ENCODE measurements at regions not wholly inside any gene's neighbourhood (a gene's known extent, or its start where the extent isn't known, plus 50 kb on each side); places are given as distances from the start of the nearest gene placed in this dataset.

DNA sequence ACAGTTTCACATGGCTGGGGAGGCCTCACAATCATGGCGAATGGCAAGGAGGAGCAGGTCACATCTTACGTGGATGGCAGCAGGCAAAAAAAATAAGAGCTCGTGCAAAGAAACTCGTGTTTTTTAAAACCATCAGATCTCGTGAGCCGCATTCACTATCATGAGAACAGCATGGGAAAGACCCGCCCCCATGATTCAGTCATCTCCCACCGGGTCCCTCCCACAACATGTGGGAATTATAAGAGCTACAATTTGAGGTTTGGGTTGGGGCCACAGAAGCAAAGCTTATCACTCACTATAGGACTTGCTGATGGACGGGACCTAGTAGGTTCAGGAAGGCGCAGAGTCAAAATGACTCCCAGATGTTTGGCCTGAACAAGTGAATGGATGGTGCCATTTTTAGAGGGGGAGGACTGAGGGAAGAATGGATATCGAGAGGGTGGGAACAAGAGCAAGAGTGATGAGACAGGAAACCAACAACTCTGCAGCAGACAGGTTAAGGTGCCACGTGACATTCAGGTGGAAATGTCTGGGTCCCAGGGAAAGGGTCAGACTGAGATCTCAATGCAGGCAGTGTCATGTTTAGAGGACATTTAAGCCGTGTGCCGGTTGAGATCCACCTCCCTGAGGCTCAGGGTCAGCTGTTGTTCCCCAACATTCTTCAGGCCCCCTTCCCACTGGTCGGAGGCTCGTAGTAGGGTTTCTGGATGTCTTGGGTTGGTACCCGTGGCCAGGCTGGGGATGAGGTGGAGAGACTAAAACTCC lies 85.7 kb downstream of the MYCN start:
- Histone ChIP-seq H3K18ac (ENCODE audit: low read depth, low read length) (no peak overlapping the region), H2AK9ac (replicated peaks; ENCODE audit: low read depth, low read length, poor library complexity) (no peak overlapping the region), H3K4me2 (ENCODE audit: low read depth, low read length) (no peak overlapping the region), H3K4me1 (ENCODE audit: control insufficient read depth, insufficient read depth, low read length) (no peaks in the 10 kb centered on the region), H3K4me3 (ENCODE audit: insufficient read depth, low read depth, low read length) (no peak overlapping the region), H3K56ac (ENCODE audit: extremely low read depth, insufficient read depth, low read length) (no peak overlapping the region), H3K36me3 (ENCODE audit: control insufficient read depth, insufficient read depth, low read length) (no peaks in the 10 kb centered on the region), H2BK120ac (ENCODE audit: low read depth, low read length) (no peak overlapping the region), H3K14ac (replicated peaks; ENCODE audit: low read depth, low read length) (no peak overlapping the region), H3K9me1 (ENCODE audit: insufficient read depth, low read length) (no peaks in the 10 kb centered on the region), H4K8ac (ENCODE audit: low read depth in 2 of 2, low read length in 2 of 2) (no peak overlapping the region), H3K23ac (ENCODE audit: low read depth, low read length) (no peak overlapping the region), H3K27ac (ENCODE audit: insufficient read depth, low read length) (no peak overlapping the region), H4K20me1 (ENCODE audit: insufficient read depth, low read length) (no peaks in the 10 kb centered on the region), H4K91ac (ENCODE audit: insufficient read depth, low read depth, low read length) (no peak overlapping the region), H2AFZ (replicated peaks; ENCODE audit: low read length, poor library complexity) (no peak overlapping the region), H2BK5ac (ENCODE audit: low read depth, low read length, poor library complexity, severe bottlenecking) (no peak overlapping the region), H3K79me1 (ENCODE audit: low read depth in 1 of 2, low read length in 2 of 2) (no peaks in the 10 kb centered on the region), H3K4ac (ENCODE audit: low read depth, low read length) (no peak overlapping the region), H3K9ac (ENCODE audit: low read depth, low read length) (no peak overlapping the region), H3K9me3 (ENCODE audit: control insufficient read depth, insufficient read depth, low read length) (peaks cover 32% of the 10 kb centered on the region), H4K5ac (ENCODE audit: low read depth, low read length) (no peak overlapping the region), H2BK20ac (ENCODE audit: low read depth, low read length) (no peak overlapping the region), H2AK5ac (ENCODE audit: low read depth, low read length) (no peak overlapping the region), H3K27me3 (ENCODE audit: control insufficient read depth, insufficient read depth, low read length) (no peaks in the 10 kb centered on the region), H2BK15ac (ENCODE audit: low read depth, low read length) (no peak overlapping the region)
- 63% methylated on average over 2 of the region's 17 CpGs; no CpG with 5 or more reads in 1 of the 2 experiments for WGBS, 2 experiments (ENCODE audit: extremely low coverage in 2 of 2, insufficient read length in 1 of 2)
- DNase-seq (no peak), ATAC-seq (ENCODE audit: low read depth) (no peak)
- CTCF ChIA-PET: interaction anchor here (0.6 kb wide), 1 partner anchor 813 kb away, joined by 3 read pairs; no protein-coding TSS in a partner anchor
- BruUV-seq (replicated peaks): no TSS peak
- POLR2A ChIA-PET (ENCODE audit: unreplicated experiment): no interaction called here
- no peak for TF ChIP-seq CHD1 (IDR thresholded peaks at IDR 0.05; ENCODE audit: low read depth, low read length)
- dilution Hi-C loops (cut with HindIII; ENCODE audit: low sequenced_read_pairs, unreplicated experiment): no loop called here
- intact Hi-C loops (cut with micrococcal nuclease): no loop called here
- in situ Hi-C loops (cut with MboI; ENCODE audit: low sequenced_read_pairs): no loop called here

Measured in IMR-90 (cell line).